Left ventricle myocardium inferior (tissue), 1 donor: ENCODE measurements at regions not wholly inside any gene's neighbourhood (a gene's known extent, or its start where the extent isn't known, plus 50 kb on each side); places are given as distances from the start of the nearest gene placed in this dataset.

Experiments
- DNase-seq: peaks from one replicate; pipeline ENCODE4 v3.0.0-alpha.2; 2020
- H3K27ac ChIP-seq: fragments of 200-600 bp; replicated peaks from 2 replicates; pipeline ENCODE4 v1.8.0; 2021
- H3K27me3 ChIP-seq: fragments of 200-600 bp; 2 replicates; pipeline ENCODE4 v1.8.0; 2021; ENCODE audit warnings: low read depth
- H3K36me3 ChIP-seq: fragments of 200-600 bp; 2 replicates; pipeline ENCODE4 v1.8.0; 2021
- H3K4me1 ChIP-seq: fragments of 200-600 bp; 2 replicates; pipeline ENCODE4 v1.8.0; 2021
- H3K4me3 ChIP-seq: fragments of 200-600 bp; 2 replicates; pipeline ENCODE4 v1.8.0; 2021; ENCODE audit warnings: mild to moderate bottlenecking, moderate library complexity
- H3K9me3 ChIP-seq: fragments of 200-600 bp; replicated peaks from 2 replicates; pipeline ENCODE4 v1.8.0; 2021
- intact Hi-C: fragments of 100-400 bp; cut with micrococcal nuclease; formaldehyde crosslinking; loops from one replicate; pipeline ENCODE4 v1.11.0; 2022
- TF ChIP-seq, protein P1 (sequence below): fragments of 200-600 bp; IDR thresholded peaks from 2 replicates; pipeline ENCODE4 v1.8.0; 2021; ENCODE audit warnings: antibody characterized with exemption, mild to moderate bottlenecking, borderline replicate concordance
- donor health status: DM: no; HTN: yes; CAD: no; lungs with severe emphysema.

DNA sequence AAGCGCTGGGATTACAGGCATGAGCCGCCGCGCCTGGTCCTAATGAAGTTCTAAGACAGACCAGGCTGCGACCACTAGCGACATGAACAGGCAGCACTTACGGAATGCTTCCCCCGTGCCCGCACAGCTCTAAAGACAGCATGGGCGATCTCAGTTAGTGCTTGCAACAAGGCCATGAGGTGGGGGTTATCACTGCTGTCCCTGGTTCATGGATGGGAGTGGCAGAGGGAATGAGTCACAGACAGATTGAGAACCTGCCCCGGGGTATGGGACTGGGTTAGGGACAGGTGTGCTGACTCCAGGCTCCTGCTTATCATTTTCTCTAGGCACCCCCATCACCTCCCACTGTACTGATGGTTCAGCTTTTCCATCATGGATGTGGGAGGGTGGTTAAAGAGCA, 160.9 kb downstream of the VRK1 start:
- H3K27me3 ChIP-seq: no peaks in the 10 kb centered on the region
- no peak for DNase-seq
- TF ChIP-seq, protein P1, sequence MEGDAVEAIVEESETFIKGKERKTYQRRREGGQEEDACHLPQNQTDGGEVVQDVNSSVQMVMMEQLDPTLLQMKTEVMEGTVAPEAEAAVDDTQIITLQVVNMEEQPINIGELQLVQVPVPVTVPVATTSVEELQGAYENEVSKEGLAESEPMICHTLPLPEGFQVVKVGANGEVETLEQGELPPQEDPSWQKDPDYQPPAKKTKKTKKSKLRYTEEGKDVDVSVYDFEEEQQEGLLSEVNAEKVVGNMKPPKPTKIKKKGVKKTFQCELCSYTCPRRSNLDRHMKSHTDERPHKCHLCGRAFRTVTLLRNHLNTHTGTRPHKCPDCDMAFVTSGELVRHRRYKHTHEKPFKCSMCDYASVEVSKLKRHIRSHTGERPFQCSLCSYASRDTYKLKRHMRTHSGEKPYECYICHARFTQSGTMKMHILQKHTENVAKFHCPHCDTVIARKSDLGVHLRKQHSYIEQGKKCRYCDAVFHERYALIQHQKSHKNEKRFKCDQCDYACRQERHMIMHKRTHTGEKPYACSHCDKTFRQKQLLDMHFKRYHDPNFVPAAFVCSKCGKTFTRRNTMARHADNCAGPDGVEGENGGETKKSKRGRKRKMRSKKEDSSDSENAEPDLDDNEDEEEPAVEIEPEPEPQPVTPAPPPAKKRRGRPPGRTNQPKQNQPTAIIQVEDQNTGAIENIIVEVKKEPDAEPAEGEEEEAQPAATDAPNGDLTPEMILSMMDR: no peak
- H3K4me1 ChIP-seq: no peaks in the 10 kb centered on the region
- no peak overlapping the region for H3K27ac ChIP-seq
- intact Hi-C loops: no loop called here
- no peaks in the 10 kb centered on the region for H3K36me3 ChIP-seq
- peaks cover 27% of the 10 kb centered on the region for H3K9me3 ChIP-seq
- no peak overlapping the region for H3K4me3 ChIP-seq

DNA sequence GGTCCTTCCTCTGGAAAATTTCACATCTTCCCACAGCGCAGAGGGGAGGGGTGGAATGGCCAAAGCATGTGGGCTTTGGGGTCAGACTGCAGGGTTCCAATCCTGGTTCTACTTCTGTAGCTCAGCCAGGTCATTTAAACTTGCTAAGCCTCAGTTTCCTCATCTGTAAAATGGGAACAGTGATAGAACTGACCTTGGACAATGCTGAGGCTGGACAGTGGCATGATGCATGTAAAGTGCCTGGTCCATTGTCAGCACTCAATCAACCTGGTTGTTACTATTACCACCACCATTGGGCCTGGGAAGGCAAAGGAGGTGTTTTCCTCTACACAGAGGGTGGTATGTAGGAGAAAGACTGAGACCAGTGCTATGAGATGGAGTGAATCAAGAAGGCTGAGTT, 162.8 kb downstream of the VRK1 start:
- TF ChIP-seq, protein P1: no peak
- no peak for DNase-seq
- Histone ChIP-seq H3K36me3 (no peaks in the 10 kb centered on the region), H3K27me3 (no peaks in the 10 kb centered on the region), H3K27ac (no peak overlapping the region), H3K4me3 (no peak overlapping the region), H3K9me3 (peaks cover 41% of the 10 kb centered on the region), H3K4me1 (no peaks in the 10 kb centered on the region)
- intact Hi-C loops: no loop called here

DNA sequence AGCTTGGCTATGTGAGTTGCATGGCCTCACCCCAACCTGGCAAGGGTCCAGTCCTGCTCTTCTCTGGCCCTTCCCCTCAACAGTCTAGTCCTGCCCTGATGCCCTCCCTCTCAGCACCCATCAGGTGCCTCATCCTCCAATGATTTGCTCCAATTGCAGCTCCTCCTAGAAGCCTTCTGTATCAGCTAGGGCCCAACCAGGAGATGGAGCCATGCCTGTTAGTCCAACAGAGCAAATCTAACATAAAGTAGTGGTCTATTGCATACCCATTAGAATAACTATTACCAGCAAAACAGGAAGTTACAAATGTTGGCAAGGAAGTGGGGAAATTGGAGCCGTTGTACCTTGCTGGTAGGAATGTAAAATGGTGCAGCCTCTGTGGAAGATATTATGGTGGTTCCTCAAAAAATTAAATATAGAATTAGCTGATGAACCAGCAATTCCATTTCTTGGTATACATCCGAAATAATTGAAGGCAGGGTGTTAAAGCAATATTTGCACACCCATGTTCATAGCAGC, 163.5 kb downstream of the VRK1 start:
- TF ChIP-seq, protein P1: no peak
- Histone ChIP-seq H3K4me1 (no peaks in the 10 kb centered on the region), H3K27me3 (no peaks in the 10 kb centered on the region), H3K4me3 (no peak overlapping the region), H3K9me3 (peaks cover 41% of the 10 kb centered on the region), H3K27ac (no peak overlapping the region), H3K36me3 (no peaks in the 10 kb centered on the region)
- intact Hi-C loops: no loop called here
- DNase-seq: no peak

DNA sequence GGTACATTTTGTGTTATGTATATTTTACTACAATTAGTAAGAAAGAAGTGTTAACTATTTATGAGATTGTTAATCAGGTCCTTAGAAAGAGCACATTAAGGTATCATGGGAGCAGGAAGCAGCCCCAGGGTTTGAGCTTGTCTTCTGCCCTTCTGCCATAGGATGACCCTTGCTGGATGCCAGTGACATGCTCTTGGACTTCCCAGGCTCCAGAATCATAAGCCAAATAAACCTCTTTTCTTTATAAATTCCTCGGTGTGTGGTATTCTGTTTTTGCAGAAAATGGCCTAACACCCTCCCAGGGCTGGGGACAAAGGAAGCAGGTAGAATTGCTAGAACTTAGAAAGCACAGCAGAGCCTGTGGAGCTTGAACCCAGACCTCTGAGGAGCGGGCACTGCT, 164.7 kb downstream of the VRK1 start:
- no peak for DNase-seq
- TF ChIP-seq, protein P1: no peak
- no peaks in the 10 kb centered on the region for H3K4me1 ChIP-seq
- H3K4me3 ChIP-seq: no peak overlapping the region
- H3K27ac ChIP-seq: no peak overlapping the region
- no peaks in the 10 kb centered on the region for H3K27me3 ChIP-seq
- intact Hi-C loops: no loop called here
- H3K9me3 ChIP-seq: peaks cover 43% of the 10 kb centered on the region
- no peaks in the 10 kb centered on the region for H3K36me3 ChIP-seq

DNA sequence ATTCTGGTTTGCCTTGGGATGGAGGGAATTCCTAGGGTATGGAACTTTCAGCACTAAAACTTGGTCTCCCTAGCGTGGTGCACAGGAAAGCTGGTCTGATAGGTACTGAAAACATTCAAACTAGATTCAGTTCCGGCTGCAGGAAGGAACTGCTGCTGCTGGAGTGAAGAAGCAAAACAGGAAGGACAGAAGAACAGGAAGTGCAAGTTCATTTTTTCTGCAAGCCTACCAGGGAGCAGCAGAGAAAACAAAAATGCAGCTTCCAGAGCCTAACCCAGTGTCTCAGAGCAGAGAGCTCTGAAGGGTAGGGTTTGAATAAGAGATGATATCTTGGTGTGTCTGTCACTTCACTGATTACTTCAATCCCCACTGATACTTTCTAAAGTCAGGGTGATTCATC, 165.2 kb downstream of the VRK1 start:
- peaks cover 48% of the 10 kb centered on the region for H3K9me3 ChIP-seq
- intact Hi-C loops: no loop called here
- no peaks in the 10 kb centered on the region for H3K27me3 ChIP-seq
- TF ChIP-seq, protein P1: no peak
- H3K36me3 ChIP-seq: no peaks in the 10 kb centered on the region
- H3K4me3 ChIP-seq: no peak overlapping the region
- H3K27ac ChIP-seq: no peak overlapping the region
- H3K4me1 ChIP-seq: no peaks in the 10 kb centered on the region
- DNase-seq: no peak
